HG03108 (cell line): ENCODE measurements at regions not wholly inside any gene's neighbourhood (a gene's known extent, or its start where the extent isn't known, plus 50 kb on each side); places are given as distances from the start of the nearest gene placed in this dataset.

Source experiments
- ATAC-seq: cut with Tn5 transposase; IDR thresholded peaks from one replicate; pipeline ENCODE4 v1.9.1; 2021; ENCODE audit warnings: moderate library complexity; ENCODE audit not compliant: unreplicated experiment

GRCh38 chrX:79645749-79646148 is 278.6 kb upstream of the ITM2A start:
- ATAC-seq = no peak

- no peak for ATAC-seq
These were observed 264.4 kb upstream of the ITM2A start for GRCh38 chrX:79631526-79631925.

- peak; percentile 94 for ATAC-seq
These were observed 263.2 kb upstream of the ITM2A start for GRCh38 chrX:79630033-79631009.

GRCh38 chrX:79623098-79623762 is 256.1 kb upstream of the ITM2A start:
- ATAC-seq = no peak

- ATAC-seq = no peak
These were observed 251.1 kb upstream of the ITM2A start for GRCh38 chrX:79618280-79618679.

- no peak for ATAC-seq
These were observed 237.2 kb upstream of the ITM2A start for GRCh38 chrX:79604364-79604763.

- ATAC-seq = no peak
These were observed 234.4 kb upstream of the ITM2A start for GRCh38 chrX:79601341-79602131.

- ATAC-seq = no peak
These were observed 225.1 kb upstream of the ITM2A start for GRCh38 chrX:79592259-79592658.

GRCh38 chrX:79588233-79588632 is 221.1 kb upstream of the ITM2A start:
- no peak for ATAC-seq

- no peak for ATAC-seq
These were observed 206.6 kb upstream of the ITM2A start for GRCh38 chrX:79573760-79574159.

GRCh38 chrX:79572566-79572965 is 205.4 kb upstream of the ITM2A start:
- no peak for ATAC-seq

GRCh38 chrX:79570524-79571240 is 203.5 kb upstream of the ITM2A start:
- no peak for ATAC-seq

- no peak for ATAC-seq
These were observed 201.2 kb upstream of the ITM2A start for GRCh38 chrX:79568309-79568708.

- no peak for ATAC-seq
These were observed 197.2 kb upstream of the ITM2A start for GRCh38 chrX:79564362-79564761.

GRCh38 chrX:79559290-79559689 is 192.2 kb upstream of the ITM2A start:
- no peak for ATAC-seq

- ATAC-seq = no peak
These were observed 190.1 kb upstream of the ITM2A start for GRCh38 chrX:79557212-79557611.

- no peak for ATAC-seq
These were observed 189.7 kb upstream of the ITM2A start for GRCh38 chrX:79556800-79557199.

- ATAC-seq = no peak
These were observed 163.4 kb upstream of the ITM2A start for GRCh38 chrX:79530310-79531108.

- ATAC-seq = no peak
These were observed 157.5 kb upstream of the ITM2A start for GRCh38 chrX:79524642-79525041.

GRCh38 chrX:79515529-79515928 is 148.4 kb upstream of the ITM2A start:
- no peak for ATAC-seq
